Head of caudate nucleus (tissue), 42 donors: ENCODE measurements at regions not wholly inside any gene's neighbourhood (a gene's known extent, or its start where the extent isn't known, plus 50 kb on each side); places are given as distances from the start of the nearest gene placed in this dataset.
"Not testable (repeated sequence)": the region's sequence is repeated elsewhere in the genome, so short reads cannot be mapped to it uniquely, and the experiment has no call there.

ENCODE experiments used
- DNase-seq, 42 donors: peaks; one replicate each; pipeline versions ENCODE4 v3.0.0 to v3.0.0-alpha.2; 2020 to 2021; ENCODE audit warnings: mixed read lengths in 7 of 42
- intact Hi-C: fragments of 100-400 bp; cut with DNase I; formaldehyde crosslinking; loops from one replicate; pipeline ENCODE4 v1.15.0; 2022

GRCh38 chr17:14559264-14560119 is 258.6 kb downstream of the HS3ST3B1 start:
- intact Hi-C loops, result no loop called here
- no peak for DNase-seq

- intact Hi-C loops, result no loop called here
- DNase-seq, result no peak
Observed at GRCh38 chr17:14557480-14557879, 256.6 kb downstream of the HS3ST3B1 start.

- no peak for DNase-seq
- intact Hi-C loops, result no loop called here
Observed at GRCh38 chr17:14553847-14554246, 253.0 kb downstream of the HS3ST3B1 start.

GRCh38 chr17:14552306-14552705 is 251.4 kb downstream of the HS3ST3B1 start:
- DNase-seq, result no peak
- intact Hi-C loops, result no loop called here

GRCh38 chr17:14547556-14547955 is 246.7 kb downstream of the HS3ST3B1 start:
- DNase-seq, result no peak
- intact Hi-C loops, result no loop called here

GRCh38 chr17:14547016-14547415 is 246.1 kb downstream of the HS3ST3B1 start:
- intact Hi-C loops, result no loop called here
- no peak for DNase-seq

GRCh38 chr17:14545156-14545906 is 244.4 kb downstream of the HS3ST3B1 start:
- intact Hi-C loops, result no loop called here
- DNase-seq, result no peak

- intact Hi-C loops, result no loop called here
- DNase-seq, result no peak
Observed at GRCh38 chr17:14541714-14542113, 240.8 kb downstream of the HS3ST3B1 start.

GRCh38 chr17:14539801-14540200 is 238.9 kb downstream of the HS3ST3B1 start:
- intact Hi-C loops, result no loop called here
- no peak for DNase-seq

- intact Hi-C loops, DNase-seq: not testable (repeated sequence)
Observed at GRCh38 chr17:14532242-14532641, 231.4 kb downstream of the HS3ST3B1 start.

- intact Hi-C loops, result no loop called here
- DNase-seq, result no peak
Observed at GRCh38 chr17:14525551-14526455, 224.9 kb downstream of the HS3ST3B1 start.

GRCh38 chr17:14522795-14523387 is 222.0 kb downstream of the HS3ST3B1 start:
- no peak for DNase-seq
- intact Hi-C loops, result no loop called here

GRCh38 chr17:14518919-14519318 is 218.0 kb downstream of the HS3ST3B1 start:
- DNase-seq, intact Hi-C loops: not testable (repeated sequence)

GRCh38 chr17:14514973-14515372 is 214.1 kb downstream of the HS3ST3B1 start:
- DNase-seq, result no peak

GRCh38 chr17:14513835-14514234 is 213.0 kb downstream of the HS3ST3B1 start:
- intact Hi-C loops, result no loop called here
- no peak for DNase-seq

More at GRCh38 chr17:14514973-14515372, 214.1 kb downstream of the HS3ST3B1 start:
- intact Hi-C loops, result no loop called here

GRCh38 chr17:14510136-14510535 is 209.3 kb downstream of the HS3ST3B1 start:
- no peak for DNase-seq
- intact Hi-C loops, result no loop called here

GRCh38 chr17:14508156-14508555 is 207.3 kb downstream of the HS3ST3B1 start:
- intact Hi-C loops, result no loop called here
- no peak for DNase-seq

GRCh38 chr17:14506364-14506763 is 205.5 kb downstream of the HS3ST3B1 start:
- intact Hi-C loops, result no loop called here

GRCh38 chr17:14505606-14506005 is 204.7 kb downstream of the HS3ST3B1 start:
- no peak for DNase-seq
- intact Hi-C loops, result no loop called here

More at GRCh38 chr17:14506364-14506763, 205.5 kb downstream of the HS3ST3B1 start:
- DNase-seq, result no peak
